HAP-1 (cell line): ENCODE measurements at regions not wholly inside any gene's neighbourhood (a gene's known extent, or its start where the extent isn't known, plus 50 kb on each side); places are given as distances from the start of the nearest gene placed in this dataset.
"Not testable (repeated sequence)": the region's sequence is repeated elsewhere in the genome, so short reads cannot be mapped to it uniquely, and the experiment has no call there.

Source experiments
- DNase-seq, 2 experiments: peaks; one replicate each; pipeline ENCODE4 v3.0.0-alpha.2; 2016 to 2020; ENCODE audit warnings: low spot score in 2 of 2
- H3K27me3 ChIP-seq: fragments of 250-450 bp; sonication (Bioruptor Pico); 2 replicates; pipeline ENCODE4 v1.5.1; 2020; ENCODE audit warnings: low read depth, mild to moderate bottlenecking, moderate library complexity
- H3K36me3 ChIP-seq: fragments of 250-450 bp; sonication (Bioruptor Pico); replicated peaks from 2 replicates; pipeline ENCODE4 v1.5.1; 2020; ENCODE audit warnings: mild to moderate bottlenecking
- H3K4me1 ChIP-seq: fragments of 250-450 bp; sonication (Bioruptor Pico); 2 replicates; pipeline ENCODE4 v1.5.1; 2020; ENCODE audit warnings: mild to moderate bottlenecking
- H3K4me3 ChIP-seq: fragments of 250-450 bp; sonication (Bioruptor Pico); 2 replicates; pipeline ENCODE4 v1.5.1; 2020; ENCODE audit warnings: mild to moderate bottlenecking, moderate library complexity
- H3K9me3 ChIP-seq: fragments of 250-450 bp; sonication (Bioruptor Pico); 2 replicates; pipeline ENCODE4 v1.5.1; 2020; ENCODE audit warnings: mild to moderate bottlenecking, moderate library complexity
- in situ Hi-C: fragments of 300-500 bp; cut with MboI; formaldehyde crosslinking; loops from 3 replicates; pipeline ENCODE4 v1.14.3; 2020; ENCODE audit warnings: low sequenced_read_pairs, inconsistent platforms, mixed read lengths

GRCh38 chr5:93213111-93213794, 367.8 kb downstream of the NR2F1-AS1 start:
- H3K27me3 ChIP-seq, H3K4me3 ChIP-seq, H3K36me3 ChIP-seq, in situ Hi-C loops, DNase-seq, H3K9me3 ChIP-seq, H3K4me1 ChIP-seq: not testable (repeated sequence)

- in situ Hi-C loops, result no loop called here
- Histone ChIP-seq H3K4me1 (no peaks in the 10 kb centered on the region), H3K36me3 (no peaks in the 10 kb centered on the region), H3K4me3 (no peak overlapping the region), H3K27me3 (no peaks in the 10 kb centered on the region), H3K9me3 (no peaks in the 10 kb centered on the region)
- DNase-seq, result no peak
Measured at GRCh38 chr5:93209476-93209875, 371.5 kb downstream of the NR2F1-AS1 start.

GRCh38 chr5:93208141-93208751, 372.8 kb downstream of the NR2F1-AS1 start:
- H3K9me3 ChIP-seq, result no peaks in the 10 kb centered on the region
- H3K27me3 ChIP-seq, result no peaks in the 10 kb centered on the region
- in situ Hi-C loops, result no loop called here
- no peak overlapping the region for H3K4me3 ChIP-seq
- DNase-seq, result no peak
- H3K4me1 ChIP-seq, result no peaks in the 10 kb centered on the region
- H3K36me3 ChIP-seq, result no peaks in the 10 kb centered on the region

- Histone ChIP-seq H3K4me3 (no peak overlapping the region), H3K4me1 (no peaks in the 10 kb centered on the region), H3K9me3 (no peaks in the 10 kb centered on the region), H3K27me3 (no peaks in the 10 kb centered on the region), H3K36me3 (no peaks in the 10 kb centered on the region)
- no peak for DNase-seq
- in situ Hi-C loops, result no loop called here
Measured at GRCh38 chr5:93206203-93206602, 374.8 kb downstream of the NR2F1-AS1 start.

- H3K9me3 ChIP-seq, result no peaks in the 10 kb centered on the region
- no peak overlapping the region for H3K4me3 ChIP-seq
- no peaks in the 10 kb centered on the region for H3K36me3 ChIP-seq
- no peak for DNase-seq
- no peaks in the 10 kb centered on the region for H3K4me1 ChIP-seq
- H3K27me3 ChIP-seq, result no peaks in the 10 kb centered on the region
- in situ Hi-C loops, result no loop called here
Measured at GRCh38 chr5:93201061-93201460, 380.0 kb downstream of the NR2F1-AS1 start.

- no peaks in the 10 kb centered on the region for H3K9me3 ChIP-seq
- no peaks in the 10 kb centered on the region for H3K36me3 ChIP-seq
- no peaks in the 10 kb centered on the region for H3K4me1 ChIP-seq
- H3K4me3 ChIP-seq, result no peak overlapping the region
- no peak for DNase-seq
- no peaks in the 10 kb centered on the region for H3K27me3 ChIP-seq
- in situ Hi-C loops, result no loop called here
Measured at GRCh38 chr5:93196986-93197385, 384.0 kb downstream of the NR2F1-AS1 start.

- no peak overlapping the region for H3K4me3 ChIP-seq
- no peaks in the 10 kb centered on the region for H3K4me1 ChIP-seq
- H3K27me3 ChIP-seq, result no peaks in the 10 kb centered on the region
- no peaks in the 10 kb centered on the region for H3K36me3 ChIP-seq
- in situ Hi-C loops, result no loop called here
- no peaks in the 10 kb centered on the region for H3K9me3 ChIP-seq
- no peak for DNase-seq
Measured at GRCh38 chr5:93193431-93194347, 387.3 kb downstream of the NR2F1-AS1 start.

- no peak for DNase-seq
- Histone ChIP-seq H3K9me3 (no peaks in the 10 kb centered on the region), H3K4me3 (no peak overlapping the region), H3K36me3 (no peaks in the 10 kb centered on the region), H3K27me3 (no peaks in the 10 kb centered on the region), H3K4me1 (no peaks in the 10 kb centered on the region)
- in situ Hi-C loops, result no loop called here
Measured at GRCh38 chr5:93192683-93193082, 388.3 kb downstream of the NR2F1-AS1 start.

GRCh38 chr5:93192087-93192486, 388.9 kb downstream of the NR2F1-AS1 start:
- H3K27me3 ChIP-seq, result no peaks in the 10 kb centered on the region
- no peaks in the 10 kb centered on the region for H3K4me1 ChIP-seq
- in situ Hi-C loops, result no loop called here
- DNase-seq, result no peak
- no peaks in the 10 kb centered on the region for H3K9me3 ChIP-seq
- no peak overlapping the region for H3K4me3 ChIP-seq
- H3K36me3 ChIP-seq, result no peaks in the 10 kb centered on the region

GRCh38 chr5:93191035-93191817, 389.8 kb downstream of the NR2F1-AS1 start:
- Histone ChIP-seq H3K9me3 (no peaks in the 10 kb centered on the region), H3K4me1 (no peaks in the 10 kb centered on the region), H3K36me3 (no peaks in the 10 kb centered on the region), H3K4me3 (no peak overlapping the region), H3K27me3 (no peaks in the 10 kb centered on the region)
- DNase-seq, result no peak
- in situ Hi-C loops, result no loop called here

- in situ Hi-C loops, result no loop called here
Measured at GRCh38 chr5:93189707-93190120, 391.3 kb downstream of the NR2F1-AS1 start.

GRCh38 chr5:93188876-93189485, 392.0 kb downstream of the NR2F1-AS1 start:
- H3K9me3 ChIP-seq, result no peaks in the 10 kb centered on the region
- no peaks in the 10 kb centered on the region for H3K36me3 ChIP-seq
- no peaks in the 10 kb centered on the region for H3K4me1 ChIP-seq
- H3K4me3 ChIP-seq, result no peak overlapping the region
- in situ Hi-C loops, result no loop called here
- H3K27me3 ChIP-seq, result no peaks in the 10 kb centered on the region
- no peak for DNase-seq

More at GRCh38 chr5:93189707-93190120, 391.3 kb downstream of the NR2F1-AS1 start:
- no peaks in the 10 kb centered on the region for H3K9me3 ChIP-seq
- no peaks in the 10 kb centered on the region for H3K27me3 ChIP-seq
- no peak for DNase-seq
- no peaks in the 10 kb centered on the region for H3K4me1 ChIP-seq
- H3K36me3 ChIP-seq, result no peaks in the 10 kb centered on the region
- H3K4me3 ChIP-seq, result no peak overlapping the region

GRCh38 chr5:93186076-93186682, 394.8 kb downstream of the NR2F1-AS1 start:
- H3K4me3 ChIP-seq, result no peak overlapping the region
- in situ Hi-C loops, result no loop called here
- no peaks in the 10 kb centered on the region for H3K9me3 ChIP-seq
- no peaks in the 10 kb centered on the region for H3K27me3 ChIP-seq
- H3K4me1 ChIP-seq, result no peaks in the 10 kb centered on the region
- no peak for DNase-seq
- H3K36me3 ChIP-seq, result no peaks in the 10 kb centered on the region
